K562 (cell line): ENCODE measurements at regions not wholly inside any gene's neighbourhood (a gene's known extent, or its start where the extent isn't known, plus 50 kb on each side); places are given as distances from the start of the nearest gene placed in this dataset.

Experiments
- ATAC-seq: fragments of 200-7000 bp; cut with Tn5 transposase; 3 replicates; pipeline ENCODE4 v1.9.1; 2020; ENCODE audit warnings: moderate library complexity
- BruUV-seq: library from RNA; stranded (reverse); fragments of 400-500 nt; replicated peaks from 2 replicates; lab custom pipeline; 2021; lab: Mats Ljungman, UMichigan
- CTCF ChIA-PET: fragments of 300-600 bp; formaldehyde crosslinking; extraction: SDS; loops from one replicate; lab custom pipeline; 2021; ENCODE audit warnings: low intra/inter-chr PET ratio; lab: Yijun Ruan, JAX
- POLR2A ChIA-PET: fragments of 300-600, 350-650 bp; sonication (Branson Sonifier 250); formaldehyde crosslinking; extraction: SDS; loops from one replicate; lab custom pipeline; 2021; ENCODE audit warnings: antibody characterized with exemption, inconsistent platforms; lab: Yijun Ruan, JAX
- DNase-seq, 4 experiments: peaks; one replicate each; pipeline versions ENCODE4 v3.0.0 to v3.0.0-alpha.2; 2011 to 2018; ENCODE audit warnings: low spot score in 3 of 4, mixed read lengths in 3 of 4; ENCODE audit errors: extremely low read depth in 1 of 4
- FAIRE-seq: peaks from 2 replicates; lab custom pipeline; 2011; peaks lifted over from hg19 to GRCh38; lab: Jason Lieb, UNC
- H2AFZ ChIP-seq: 2 replicates; pipeline ENCODE4 v1.6.0; 2011; ENCODE audit warnings: low read depth, low read length, control low read depth, inconsistent platforms
- H3K27ac ChIP-seq: fragments of 200-600 bp; 3 replicates; pipeline ENCODE4 v1.8.0; 2011; ENCODE audit warnings: low read depth, mild to moderate bottlenecking, control low read depth, inconsistent platforms, low read length, moderate library complexity, mixed read lengths; ENCODE audit errors: extremely low read depth
- H3K27me3 ChIP-seq, 2 experiments: fragments of 300-600 bp in 1 of 2; 2 replicates in 1 of 2; 3 replicates in 1 of 2; pipeline versions ENCODE4 v1.6.0 to v1.8.0; 2011; ENCODE audit warnings: inconsistent platforms in 2 of 2, low read length in 2 of 2, mild to moderate bottlenecking in 1 of 2, mixed read lengths in 1 of 2, moderate library complexity in 1 of 2; ENCODE audit not compliant: control insufficient read depth in 2 of 2, insufficient read depth in 2 of 2
- H3K36me3 ChIP-seq: fragments of 300-600 bp; 3 replicates; pipeline ENCODE4 v1.8.0; 2011; ENCODE audit warnings: mild to moderate bottlenecking, low read length, inconsistent platforms; ENCODE audit not compliant: control insufficient read depth, insufficient read depth
- H3K4me1 ChIP-seq, 2 experiments: fragments of 200-600 bp in 1 of 2; replicated peaks in 1 of 2; 2 replicates in 1 of 2; 3 replicates in 1 of 2; pipeline versions ENCODE4 v1.5.1 to v1.8.0; 2011; ENCODE audit warnings: inconsistent platforms in 2 of 2, low read length in 2 of 2, mild to moderate bottlenecking in 1 of 2, mixed read lengths in 1 of 2, moderate library complexity in 1 of 2; ENCODE audit not compliant: control insufficient read depth in 2 of 2, insufficient read depth in 2 of 2
- H3K4me2 ChIP-seq: 2 replicates; pipeline ENCODE4 v1.6.1; 2011; ENCODE audit warnings: low read length, control low read depth, inconsistent platforms, mixed read lengths; ENCODE audit not compliant: insufficient read depth
- H3K4me3 ChIP-seq: fragments of 200-600 bp; sonication (generic), shearing (Covaris generic); 2 replicates; pipeline ENCODE4 v1.5.1; 2016; ENCODE audit warnings: control low read depth, inconsistent platforms
- H3K79me2 ChIP-seq: fragments of 200-600 bp; 3 replicates; pipeline ENCODE4 v1.8.0; 2011; ENCODE audit warnings: low read length, inconsistent platforms; ENCODE audit not compliant: control insufficient read depth, insufficient read depth
- H3K9ac ChIP-seq, 2 experiments: 2 replicates each; pipeline versions ENCODE4 v1.6.0 to v1.6.1; 2011; ENCODE audit warnings: low read depth in 2 of 2, low read length in 2 of 2, control low read depth in 1 of 2, inconsistent platforms in 1 of 2, mild to moderate bottlenecking in 1 of 2, mixed read lengths in 1 of 2; ENCODE audit not compliant: insufficient read depth in 1 of 2
- H3K9me1 ChIP-seq: one replicate; pipeline ENCODE4 v1.6.0; 2011; ENCODE audit warnings: inconsistent platforms, mild to moderate bottlenecking, low read length, moderate library complexity; ENCODE audit not compliant: control insufficient read depth, insufficient read depth
- H3K9me3 ChIP-seq: replicated peaks from 2 replicates; pipeline ENCODE4 v1.5.1; 2011; ENCODE audit warnings: low read depth, low read length, inconsistent platforms; ENCODE audit not compliant: control insufficient read depth, insufficient read depth
- H4K20me1 ChIP-seq: replicated peaks from 2 replicates; pipeline ENCODE4 v1.6.1; 2011; ENCODE audit warnings: low read length, inconsistent platforms, mixed read lengths; ENCODE audit not compliant: control insufficient read depth, insufficient read depth
- HDAC3 ChIP-seq: fragments of 450-650 bp; IDR thresholded peaks from 2 replicates; pipeline ENCODE4 v1.6.1; 2018; ENCODE audit warnings: borderline replicate concordance, mild to moderate bottlenecking, moderate library complexity; ENCODE audit not compliant: partially characterized antibody
- RNF219 ChIP-seq: fragments of 250-450 bp; sonication (Bioruptor Pico); IDR thresholded peaks from 2 replicates; pipeline ENCODE4 v1.5.0; 2022; ENCODE audit warnings: mild to moderate bottlenecking
- SIRT6 ChIP-seq: IDR thresholded peaks from one replicate; pipeline ENCODE4 v1.6.1; 2012; ENCODE audit warnings: low read depth, mild to moderate bottlenecking, control low read depth, inconsistent platforms, low read length, moderate library complexity
- ZKSCAN3 ChIP-seq: fragments of 250-450 bp; sonication (Bioruptor Pico); IDR thresholded peaks from 2 replicates; pipeline ENCODE4 v1.4.0; 2020
- WGBS: fragments of 100-300 bp; shearing (Covaris generic); methylation state at CpG from one replicate; pipeline ENCODE4 v1.1.6; 2016; ENCODE audit warnings: low coverage, mixed read lengths; ENCODE audit not compliant: insufficient coverage; ENCODE audit errors: missing lambda C conversion rate; 5-methylcytosine and 5-hydroxymethylcytosine counted together
- in situ Hi-C: fragments of 300-500 bp; cut with MboI; formaldehyde crosslinking; loops from 4 replicates; pipeline ENCODE4 v1.15.0; 2018; ENCODE audit warnings: inconsistent platforms, mixed read lengths
- intact Hi-C: fragments of 100-400 bp; cut with micrococcal nuclease; formaldehyde crosslinking; loops from 2 replicates; pipeline ENCODE4 v1.14.2; 2022

GRCh38 chr11:25515576-25515975 is 816.4 kb upstream of the ANO3 start:
- Histone ChIP-seq H4K20me1 (no peaks in the 10 kb centered on the region), H3K36me3 (no peaks in the 10 kb centered on the region), H3K4me2 (no peak overlapping the region), H3K27me3 (no peaks in the 10 kb centered on the region), H3K79me2 (no peaks in the 10 kb centered on the region), H3K4me3 (no peak overlapping the region), H2AFZ (no peak overlapping the region), H3K9ac (no peak overlapping the region), H3K9me3 (0 out of 2 replicates have a peak, but pooled peaks cover 1% of the 10 kb centered on the region), H3K27ac (no peak overlapping the region), H3K9me1 (no peaks in the 10 kb centered on the region), H3K4me1 (no peaks in the 10 kb centered on the region)
- 0% methylated on average over 11 of the region's 13 CpGs for WGBS
- no peak for DNase-seq
- no TSS peak for BruUV-seq
- intact Hi-C loops = no loop called here
- TF ChIP-seq ZKSCAN3 = no peak
- no peak for TF ChIP-seq RNF219 (CRISPR knock-in tag)
- no peak for TF ChIP-seq SIRT6
- POLR2A ChIA-PET = no interaction called here
- ATAC-seq = no peak
- CTCF ChIA-PET = no interaction called here
- FAIRE-seq = no peak
- in situ Hi-C loops = no loop called here

- no peaks in the 10 kb centered on the region for H3K36me3 ChIP-seq
Measured at GRCh38 chr11:25520459-25520858, 811.5 kb upstream of the ANO3 start.

More at GRCh38 chr11:25520459-25520858, 811.5 kb upstream of the ANO3 start:
- no peak for FAIRE-seq
- BruUV-seq = no TSS peak
- in situ Hi-C loops (no loop called here), intact Hi-C loops (no loop called here)
- Histone ChIP-seq H2AFZ (no peak overlapping the region), H3K4me3 (no peak overlapping the region), H3K9me3 (0 out of 2 replicates have a peak, but pooled peaks cover 1% of the 10 kb centered on the region), H3K27me3 (no peaks in the 10 kb centered on the region), H4K20me1 (no peaks in the 10 kb centered on the region), H3K79me2 (no peaks in the 10 kb centered on the region), H3K4me2 (no peak overlapping the region), H3K9me1 (no peaks in the 10 kb centered on the region), H3K4me1 (no peaks in the 10 kb centered on the region), H3K27ac (no peak overlapping the region), H3K9ac (no peak overlapping the region)
- no peak for DNase-seq
- TF ChIP-seq HDAC3 = no peak
- ChIA-PET POLR2A (no interaction called here), CTCF (no interaction called here)
- no peak for ATAC-seq
